Gastrocnemius medialis (tissue), 4 donors: ENCODE measurements at regions not wholly inside any gene's neighbourhood (a gene's known extent, or its start where the extent isn't known, plus 50 kb on each side); places are given as distances from the start of the nearest gene placed in this dataset.
A peak's percentile ranks its signal among the peaks of the same experiment; 100 is the strongest.

Experiments
- ATAC-seq, 2 donors: fragments of 150-250 bp; one replicate each; pipeline ENCODE4 v1.9.1; 2016
- DNase-seq, 2 donors: peaks; one replicate each; pipeline ENCODE4 v3.0.0-alpha.2; 2019
- H3K27ac ChIP-seq, 4 donors: fragments of 200-600 bp; sonication (generic); 1 replicate in 1 of 4; 2 replicates in 3 of 4; pipeline ENCODE4 v1.5.1; 2016 to 2018; ENCODE audit warnings: mild to moderate bottlenecking in 2 of 4, moderate library complexity in 1 of 4
- H3K27me3 ChIP-seq, 3 donors: fragments of 200-600 bp; sonication (generic) in 2 of 3; 1 replicate in 1 of 3; 2 replicates in 2 of 3; pipeline versions ENCODE4 v1.5.1 to v1.6.0; 2016 to 2019; ENCODE audit warnings: mild to moderate bottlenecking in 1 of 3, moderate library complexity in 1 of 3
- H3K36me3 ChIP-seq, 2 donors: fragments of 200-600 bp; sonication (generic) in 1 of 2; one replicate each; pipeline ENCODE4 v1.5.1; 2017 to 2018
- H3K4me1 ChIP-seq, 2 donors: fragments of 200-600 bp; sonication (generic) in 1 of 2; one replicate each; pipeline ENCODE4 v1.5.1; 2016 to 2017; ENCODE audit warnings: mild to moderate bottlenecking in 2 of 2
- H3K4me3 ChIP-seq, 4 donors: fragments of 200-600 bp; sonication (generic) in 3 of 4; 1 replicate in 1 of 4; 2 replicates in 3 of 4; pipeline ENCODE4 v1.5.1; 2016 to 2019; ENCODE audit warnings: mild to moderate bottlenecking in 2 of 4
- H3K9me3 ChIP-seq, 3 donors: fragments of 200-600 bp; sonication (generic) in 2 of 3; 1 replicate in 1 of 3; 2 replicates in 2 of 3; pipeline ENCODE4 v1.5.1; 2016 to 2019
- POLR2A ChIP-seq, 2 donors: fragments of 450-650 bp; IDR thresholded peaks; one replicate each; pipeline ENCODE4 v1.6.1; 2017; ENCODE audit warnings: antibody characterized with exemption in 2 of 2, mild to moderate bottlenecking in 2 of 2, moderate library complexity in 2 of 2
- in situ Hi-C, 4 donors: fragments of 200-750 bp; cut with MboI; loops; one replicate each; pipeline versions ENCODE4 v1.15.0 to v1.8.0; 2017; ENCODE audit warnings: low sequenced_read_pairs in 4 of 4
- intact Hi-C: fragments of 100-400 bp; cut with DNase I; formaldehyde crosslinking; loops from one replicate; pipeline ENCODE4 v1.15.1; 2023; ENCODE audit warnings: low total_unique reads
- TF ChIP-seq, protein P1 (sequence below), 5 experiments: fragments of 450-650 bp in 3 of 5; fragments of 200-600 bp in 2 of 5; sonication (generic) in 2 of 5; IDR thresholded peaks in 4 of 5; conservative IDR thresholded peaks in 1 of 5; 1 replicate in 4 of 5; 2 replicates in 1 of 5; pipeline ENCODE4 v1.5.1; 2016 to 2019; ENCODE audit warnings: antibody characterized with exemption in 5 of 5, mild to moderate bottlenecking in 3 of 5, moderate library complexity in 3 of 5

DNA sequence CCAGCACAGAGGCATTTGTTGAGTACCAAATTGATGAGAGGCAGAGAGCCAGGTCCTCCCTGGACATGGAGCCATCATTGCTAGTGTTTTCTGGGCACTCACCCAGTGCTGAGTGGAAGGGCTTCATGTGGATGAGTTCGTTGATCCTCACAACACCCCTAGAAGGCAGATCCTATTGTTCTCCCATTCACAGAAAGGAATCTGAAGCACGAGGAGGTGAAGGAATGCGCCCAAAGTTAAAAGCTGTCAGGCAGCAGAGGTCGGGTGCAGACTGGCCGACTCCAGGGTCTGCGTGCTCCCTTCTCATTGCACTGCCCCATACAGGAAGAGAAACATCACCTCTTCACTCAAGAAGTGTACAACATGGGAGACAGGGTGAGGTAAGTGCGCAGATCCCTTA is 153.5 kb upstream of the TNPO1 start:
- intact Hi-C loops = no loop called here
- Histone ChIP-seq H3K4me3 (no peak overlapping the region), H3K27me3 (no peaks in the 10 kb centered on the region), H3K36me3 (no peaks in the 10 kb centered on the region), H3K9me3 (no peaks in the 10 kb centered on the region), H3K27ac (no peak overlapping the region), H3K4me1 (peaks cover 30 to 39% of the 10 kb centered on the region in 2 donors)
- ATAC-seq = no peak
- DNase-seq = no peak
- in situ Hi-C loops = no loop called here
- TF ChIP-seq, protein P1, sequence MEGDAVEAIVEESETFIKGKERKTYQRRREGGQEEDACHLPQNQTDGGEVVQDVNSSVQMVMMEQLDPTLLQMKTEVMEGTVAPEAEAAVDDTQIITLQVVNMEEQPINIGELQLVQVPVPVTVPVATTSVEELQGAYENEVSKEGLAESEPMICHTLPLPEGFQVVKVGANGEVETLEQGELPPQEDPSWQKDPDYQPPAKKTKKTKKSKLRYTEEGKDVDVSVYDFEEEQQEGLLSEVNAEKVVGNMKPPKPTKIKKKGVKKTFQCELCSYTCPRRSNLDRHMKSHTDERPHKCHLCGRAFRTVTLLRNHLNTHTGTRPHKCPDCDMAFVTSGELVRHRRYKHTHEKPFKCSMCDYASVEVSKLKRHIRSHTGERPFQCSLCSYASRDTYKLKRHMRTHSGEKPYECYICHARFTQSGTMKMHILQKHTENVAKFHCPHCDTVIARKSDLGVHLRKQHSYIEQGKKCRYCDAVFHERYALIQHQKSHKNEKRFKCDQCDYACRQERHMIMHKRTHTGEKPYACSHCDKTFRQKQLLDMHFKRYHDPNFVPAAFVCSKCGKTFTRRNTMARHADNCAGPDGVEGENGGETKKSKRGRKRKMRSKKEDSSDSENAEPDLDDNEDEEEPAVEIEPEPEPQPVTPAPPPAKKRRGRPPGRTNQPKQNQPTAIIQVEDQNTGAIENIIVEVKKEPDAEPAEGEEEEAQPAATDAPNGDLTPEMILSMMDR (IDR thresholded peaks at IDR 0.05 in 4 of 5, conservative IDR thresholded peaks at IDR 0.05 in 1 of 5) = no peak
- TF ChIP-seq POLR2A (IDR thresholded peaks at IDR 0.05) = no peak

DNA sequence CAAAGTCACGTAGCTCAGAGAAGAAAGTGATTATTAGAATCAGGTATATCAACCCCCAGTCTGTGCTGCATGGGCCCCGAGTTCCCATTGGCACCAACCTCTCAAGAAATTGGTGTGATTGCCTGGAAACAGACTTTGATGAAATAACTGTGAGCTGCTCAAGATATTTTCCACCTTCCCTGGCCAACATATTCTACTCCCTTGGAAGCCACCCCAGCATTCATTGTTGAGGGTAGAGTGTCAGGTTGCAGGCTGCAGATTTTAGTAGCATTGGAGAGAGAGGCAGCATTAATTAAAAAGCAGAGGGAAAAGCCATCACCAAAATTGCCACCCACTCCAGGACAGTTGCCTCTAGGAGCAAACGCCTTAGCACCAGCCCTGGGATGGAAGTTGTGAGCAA is 154.2 kb upstream of the TNPO1 start:
- TF ChIP-seq POLR2A (IDR thresholded peaks at IDR 0.05) = no peak
- TF ChIP-seq, protein P1 (IDR thresholded peaks at IDR 0.05 in 4 of 5, conservative IDR thresholded peaks at IDR 0.05 in 1 of 5) = no peak
- Histone ChIP-seq H3K36me3 (no peaks in the 10 kb centered on the region), H3K27ac (no peak overlapping the region), H3K27me3 (no peaks in the 10 kb centered on the region), H3K4me1 (peaks cover 30 to 39% of the 10 kb centered on the region in 2 donors), H3K4me3 (no peak overlapping the region), H3K9me3 (no peaks in the 10 kb centered on the region)
- intact Hi-C loops (no loop called here), in situ Hi-C loops (no loop called here)
- ATAC-seq = no peak
- no peak for DNase-seq

- intact Hi-C loops = loop anchor here (2.0 kb wide), 1 partner anchor 49 kb away; no protein-coding TSS in a partner anchor
- Histone ChIP-seq H3K9me3 (no peaks in the 10 kb centered on the region), H3K36me3 (no peaks in the 10 kb centered on the region), H3K27ac (no peak overlapping the region), H3K27me3 (no peaks in the 10 kb centered on the region), H3K4me1 (peaks cover 30 to 39% of the 10 kb centered on the region in 2 donors), H3K4me3 (no peak overlapping the region)
- ATAC-seq (peak; percentile 25 to 42), DNase-seq (no peak)
- no peak for TF ChIP-seq POLR2A (IDR thresholded peaks at IDR 0.05)
- TF ChIP-seq, protein P1 (IDR thresholded peaks at IDR 0.05 in 4 of 5, conservative IDR thresholded peaks at IDR 0.05 in 1 of 5) = no peak
- in situ Hi-C loops = no loop called here
These were observed 154.2 kb upstream of the ZNF366 start for GRCh38 chr5:72661405-72661804.

- intact Hi-C loops = loop anchor here (2.0 kb wide), 1 partner anchor 47 kb away; no protein-coding TSS in a partner anchor
- in situ Hi-C loops = no loop called here
- DNase-seq = peak in 1 of 2 donors; percentile 14
These were observed 152.5 kb upstream of the ZNF366 start for GRCh38 chr5:72659726-72660125.

More at GRCh38 chr5:72659726-72660125, 152.5 kb upstream of the ZNF366 start:
- no peaks in the 10 kb centered on the region for H3K9me3 ChIP-seq
- no peak for TF ChIP-seq POLR2A (IDR thresholded peaks at IDR 0.05)
- TF ChIP-seq, protein P1 (IDR thresholded peaks at IDR 0.05 in 4 of 5, conservative IDR thresholded peaks at IDR 0.05 in 1 of 5) = no peak
- ATAC-seq = peak; percentile 80 to 86
- no peaks in the 10 kb centered on the region for H3K27me3 ChIP-seq
- peaks cover 30 to 39% of the 10 kb centered on the region in 2 donors for H3K4me1 ChIP-seq
- H3K27ac ChIP-seq = peak overlapping the region; percentile 62 to 75 (median 64)
- no peaks in the 10 kb centered on the region for H3K36me3 ChIP-seq
- no peak overlapping the region for H3K4me3 ChIP-seq
